Esophagus muscularis mucosa (tissue), 4 donors: ENCODE measurements at regions not wholly inside any gene's neighbourhood (a gene's known extent, or its start where the extent isn't known, plus 50 kb on each side); places are given as distances from the start of the nearest gene placed in this dataset.

Experiments used
- EP300 ChIP-seq: sonication (generic); formaldehyde crosslinking; IDR thresholded peaks from one replicate; pipeline ENCODE4 v1.6.1; 2017; ENCODE audit warnings: antibody characterized with exemption
- POLR2A ChIP-seq: fragments of 450-650 bp; IDR thresholded peaks from one replicate; pipeline ENCODE4 v1.6.1; 2017; ENCODE audit warnings: antibody characterized with exemption, moderate library complexity, mild to moderate bottlenecking, low read depth
- POLR2AphosphoS5 ChIP-seq, 2 donors: sonication (generic); formaldehyde crosslinking; IDR thresholded peaks; one replicate each; pipeline ENCODE4 v1.6.1; 2017; ENCODE audit warnings: antibody characterized with exemption in 2 of 2
- TF ChIP-seq, protein P1 (sequence below), 3 experiments: fragments of 200-600 bp in 2 of 3; fragments of 450-650 bp in 1 of 3; sonication (generic) in 2 of 3; IDR thresholded peaks; one replicate each; pipeline ENCODE4 v1.5.1; 2017 to 2019; ENCODE audit warnings: antibody characterized with exemption in 3 of 3, mild to moderate bottlenecking in 2 of 3, moderate library complexity in 1 of 3

DNA sequence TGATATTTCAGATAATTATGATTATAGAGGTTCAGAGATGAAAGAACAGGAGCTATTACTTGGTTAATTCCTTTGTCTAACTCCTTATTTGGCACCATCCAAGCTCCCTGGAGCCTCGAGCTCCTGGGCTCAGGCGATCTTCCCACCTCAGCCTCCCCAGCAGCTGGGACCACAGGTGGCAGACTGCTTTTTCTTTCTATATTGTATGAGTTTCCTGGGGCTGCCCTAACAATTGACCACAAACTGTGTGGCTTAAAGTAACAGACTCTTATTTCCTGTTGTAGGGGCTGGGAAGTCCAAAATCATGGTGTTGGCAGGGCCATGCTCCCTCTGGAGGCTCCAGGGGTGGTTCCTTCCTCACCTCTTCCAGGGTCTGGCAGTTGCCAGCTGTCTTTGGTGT lies 163.3 kb upstream of the ADCY1 start:
- TF ChIP-seq, protein P1, sequence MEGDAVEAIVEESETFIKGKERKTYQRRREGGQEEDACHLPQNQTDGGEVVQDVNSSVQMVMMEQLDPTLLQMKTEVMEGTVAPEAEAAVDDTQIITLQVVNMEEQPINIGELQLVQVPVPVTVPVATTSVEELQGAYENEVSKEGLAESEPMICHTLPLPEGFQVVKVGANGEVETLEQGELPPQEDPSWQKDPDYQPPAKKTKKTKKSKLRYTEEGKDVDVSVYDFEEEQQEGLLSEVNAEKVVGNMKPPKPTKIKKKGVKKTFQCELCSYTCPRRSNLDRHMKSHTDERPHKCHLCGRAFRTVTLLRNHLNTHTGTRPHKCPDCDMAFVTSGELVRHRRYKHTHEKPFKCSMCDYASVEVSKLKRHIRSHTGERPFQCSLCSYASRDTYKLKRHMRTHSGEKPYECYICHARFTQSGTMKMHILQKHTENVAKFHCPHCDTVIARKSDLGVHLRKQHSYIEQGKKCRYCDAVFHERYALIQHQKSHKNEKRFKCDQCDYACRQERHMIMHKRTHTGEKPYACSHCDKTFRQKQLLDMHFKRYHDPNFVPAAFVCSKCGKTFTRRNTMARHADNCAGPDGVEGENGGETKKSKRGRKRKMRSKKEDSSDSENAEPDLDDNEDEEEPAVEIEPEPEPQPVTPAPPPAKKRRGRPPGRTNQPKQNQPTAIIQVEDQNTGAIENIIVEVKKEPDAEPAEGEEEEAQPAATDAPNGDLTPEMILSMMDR (IDR thresholded peaks at IDR 0.05): no peak
- no peak for TF ChIP-seq POLR2A
- TF ChIP-seq EP300: no peak
- no peak for TF ChIP-seq POLR2AphosphoS5 (IDR thresholded peaks at IDR 0.05)
